22Rv1 (cell line): ENCODE measurements at regions not wholly inside any gene's neighbourhood (a gene's known extent, or its start where the extent isn't known, plus 50 kb on each side); places are given as distances from the start of the nearest gene placed in this dataset.

Experiments
- CTCF ChIP-seq: fragments of 450-650 bp; IDR thresholded peaks from 2 replicates; pipeline ENCODE4 v1.5.1; 2017; ENCODE audit warnings: mild to moderate bottlenecking
- ZFX ChIP-seq: fragments of 450-650 bp; IDR thresholded peaks from 2 replicates; pipeline ENCODE4 v1.6.1; 2017; ENCODE audit warnings: antibody characterized with exemption, borderline replicate concordance

DNA sequence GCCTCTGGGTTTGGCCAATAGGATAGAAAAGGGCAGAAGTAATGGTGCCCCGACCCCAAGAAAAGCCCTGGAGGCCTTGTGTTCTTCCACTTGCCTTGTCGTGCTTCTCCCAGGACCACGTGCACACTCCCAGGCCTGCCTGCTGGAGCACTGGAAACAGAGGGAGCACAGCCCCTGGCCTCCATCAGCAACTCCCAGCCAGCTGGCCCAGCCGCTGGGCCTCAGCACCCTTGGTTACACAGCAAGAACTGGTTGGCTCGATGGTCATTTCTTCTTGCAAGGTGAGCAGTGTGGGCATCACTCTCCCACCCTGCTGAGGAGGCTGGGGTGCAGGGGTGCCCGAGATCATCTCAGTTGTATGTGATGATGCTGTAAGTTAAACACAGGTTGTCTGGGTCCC, 69.2 kb upstream of the CST7 start:
- TF ChIP-seq CTCF (no peak), ZFX (no peak)
